GM12878 (cell line): ENCODE measurements at regions not wholly inside any gene's neighbourhood (a gene's known extent, or its start where the extent isn't known, plus 50 kb on each side); places are given as distances from the start of the nearest gene placed in this dataset.

Experiments used
- CBX3 ChIP-seq: fragments of 200-600 bp; sonication (generic); IDR thresholded peaks from 2 replicates; pipeline ENCODE4 v1.6.1; 2016; ENCODE audit warnings: low read depth, borderline replicate concordance
- ETV6 ChIP-seq, 2 experiments: fragments of 450-650 bp in 1 of 2; IDR thresholded peaks in 1 of 2; conservative IDR thresholded peaks in 1 of 2; 2 replicates each; pipeline ENCODE4 v1.6.1; 2014; ENCODE audit warnings: antibody characterized with exemption in 1 of 2, borderline replicate concordance in 1 of 2, low read depth in 1 of 2, mild to moderate bottlenecking in 1 of 2, moderate library complexity in 1 of 2
- SIN3A ChIP-seq: IDR thresholded peaks from 2 replicates; pipeline ENCODE4 v1.6.1; 2012; ENCODE audit warnings: low read depth, low read length, improper control_type of control experiment
- STAT3 ChIP-seq: IDR thresholded peaks from 2 replicates; pipeline ENCODE4 v1.6.1; 2011; ENCODE audit warnings: low read depth, low read length, improper control_type of control experiment
- TF ChIP-seq, protein P1 (sequence below): fragments of 450-650 bp; IDR thresholded peaks from 2 replicates; pipeline ENCODE4 v1.6.1; 2017; ENCODE audit warnings: mild to moderate bottlenecking

DNA sequence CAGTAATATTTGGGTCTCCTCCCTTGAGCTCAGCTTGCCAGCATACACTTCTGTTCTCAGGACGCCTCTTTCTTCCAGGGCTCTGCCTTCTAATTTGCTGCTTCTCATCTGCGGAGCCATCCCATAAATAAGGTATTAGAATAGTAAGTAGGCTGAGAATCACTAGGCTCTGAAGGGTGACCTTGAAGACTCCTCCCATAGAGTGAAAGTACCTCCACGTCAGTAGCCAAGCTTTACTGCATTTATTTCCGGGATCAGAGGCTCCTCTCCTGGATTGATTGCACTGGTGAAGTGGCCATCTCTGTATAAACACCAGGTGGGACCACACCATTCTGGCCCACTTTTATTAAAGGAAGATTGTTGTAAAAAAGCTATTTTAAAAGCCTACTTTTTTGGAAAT is 315.5 kb downstream of the FAT3 start:
- TF ChIP-seq SIN3A (no peak), CBX3 (no peak), ETV6 (conservative IDR thresholded peaks at IDR 0.05 in 1 of 2, IDR thresholded peaks at IDR 0.05 in 1 of 2; ENCODE audit: borderline replicate concordance in 1 of 2, low read depth in 1 of 2) (no peak), STAT3 (no peak)
- TF ChIP-seq, protein P1, sequence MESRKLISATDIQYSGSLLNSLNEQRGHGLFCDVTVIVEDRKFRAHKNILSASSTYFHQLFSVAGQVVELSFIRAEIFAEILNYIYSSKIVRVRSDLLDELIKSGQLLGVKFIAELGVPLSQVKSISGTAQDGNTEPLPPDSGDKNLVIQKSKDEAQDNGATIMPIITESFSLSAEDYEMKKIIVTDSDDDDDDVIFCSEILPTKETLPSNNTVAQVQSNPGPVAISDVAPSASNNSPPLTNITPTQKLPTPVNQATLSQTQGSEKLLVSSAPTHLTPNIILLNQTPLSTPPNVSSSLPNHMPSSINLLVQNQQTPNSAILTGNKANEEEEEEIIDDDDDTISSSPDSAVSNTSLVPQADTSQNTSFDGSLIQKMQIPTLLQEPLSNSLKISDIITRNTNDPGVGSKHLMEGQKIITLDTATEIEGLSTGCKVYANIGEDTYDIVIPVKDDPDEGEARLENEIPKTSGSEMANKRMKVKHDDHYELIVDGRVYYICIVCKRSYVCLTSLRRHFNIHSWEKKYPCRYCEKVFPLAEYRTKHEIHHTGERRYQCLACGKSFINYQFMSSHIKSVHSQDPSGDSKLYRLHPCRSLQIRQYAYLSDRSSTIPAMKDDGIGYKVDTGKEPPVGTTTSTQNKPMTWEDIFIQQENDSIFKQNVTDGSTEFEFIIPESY = no peak
